CD4-positive, alpha-beta T cell (primary cell): ENCODE measurements at regions not wholly inside any gene's neighbourhood (a gene's known extent, or its start where the extent isn't known, plus 50 kb on each side); places are given as distances from the start of the nearest gene placed in this dataset.

Experiments
- ATAC-seq: fragments of 200-7000 bp; cut with Tn5 transposase; one replicate; pipeline ENCODE4 v1.10.0; 2022; ENCODE audit warnings: mild to moderate bottlenecking; ENCODE audit not compliant: poor library complexity
- CTCF ChIA-PET: fragments of 350-600 bp; sonication (Branson Sonifier 250); formaldehyde crosslinking; loops from one replicate; lab custom pipeline; 2021; ENCODE audit warnings: antibody characterized with exemption, inconsistent platforms; lab: Charles Lee
- POLR2A ChIA-PET: fragments of 350-600 bp; sonication (Branson Sonifier 250); formaldehyde crosslinking; loops from one replicate; lab custom pipeline; 2021; ENCODE audit warnings: antibody characterized with exemption, inconsistent platforms; lab: Charles Lee
- DNase-seq, 14 experiments: peaks; one replicate each; pipeline ENCODE4 v3.0.0-alpha.2; 2013 to 2020; ENCODE audit warnings: mixed read lengths in 2 of 14
- H3K27ac ChIP-seq, 2 donors: one replicate each; pipeline versions ENCODE4 v1.5.1 to v1.7.0; 2013; ENCODE audit warnings: low read length in 2 of 2, low read depth in 1 of 2, mild to moderate bottlenecking in 1 of 2
- H3K27me3 ChIP-seq, 2 experiments: 1 replicate in 1 of 2; 2 replicates in 1 of 2; pipeline versions ENCODE4 v1.6.1 to v1.7.0; 2013; ENCODE audit warnings: low read length in 2 of 2, control low read depth in 1 of 2, mild to moderate bottlenecking in 1 of 2, moderate library complexity in 1 of 2; ENCODE audit not compliant: insufficient read depth in 2 of 2, control insufficient read depth in 1 of 2
- H3K36me3 ChIP-seq: one replicate; pipeline ENCODE4 v1.6.1; 2013; ENCODE audit warnings: low read length, control low read depth; ENCODE audit not compliant: insufficient read depth
- H3K4me1 ChIP-seq: one replicate; pipeline ENCODE4 v1.6.1; 2013; ENCODE audit warnings: low read length, control low read depth; ENCODE audit not compliant: insufficient read depth
- H3K4me3 ChIP-seq: one replicate; pipeline ENCODE4 v1.5.1; 2013; ENCODE audit warnings: mild to moderate bottlenecking, low read length, moderate library complexity
- H3K9me3 ChIP-seq, 2 experiments: 1 replicate in 1 of 2; 2 replicates in 1 of 2; pipeline versions ENCODE4 v1.6.1 to v1.7.0; 2013; ENCODE audit warnings: low read length in 2 of 2, mild to moderate bottlenecking in 2 of 2, control low read depth in 1 of 2, moderate library complexity in 1 of 2; ENCODE audit not compliant: control insufficient read depth in 1 of 2, insufficient read depth in 1 of 2
- H3K27ac Mint-ChIP-seq: one replicate; pipeline ENCODE4 v1.8.0; 2020; ENCODE audit warnings: mixed read lengths
- H3K27me3 Mint-ChIP-seq: one replicate; pipeline ENCODE4 v1.8.0; 2021; ENCODE audit warnings: mixed read lengths
- H3K36me3 Mint-ChIP-seq: one replicate; pipeline ENCODE4 v1.8.0; 2021; ENCODE audit warnings: low read depth, mixed read lengths
- H3K4me1 Mint-ChIP-seq: one replicate; pipeline ENCODE4 v1.8.0; 2021; ENCODE audit warnings: low read depth, mixed read lengths
- H3K4me3 Mint-ChIP-seq: one replicate; pipeline ENCODE4 v1.8.0; 2020; ENCODE audit warnings: mild to moderate bottlenecking, mixed read lengths
- H3K9me3 Mint-ChIP-seq: one replicate; pipeline ENCODE4 v1.8.0; 2020; ENCODE audit warnings: mixed read lengths
- intact Hi-C, 2 experiments: fragments of 100-400 bp; cut with DNase I in 1 of 2; cut with micrococcal nuclease in 1 of 2; formaldehyde crosslinking; loops; one replicate each; pipeline versions ENCODE4 v1.15.1 to v1.9.0; 2023 to 2025; cut with DNase I, micrococcal nuclease
- TF ChIP-seq, protein P1 (sequence below): fragments of 200-600 bp; IDR thresholded peaks from one replicate; pipeline ENCODE4 v1.8.0; 2022; ENCODE audit warnings: antibody characterized with exemption, mild to moderate bottlenecking

DNA sequence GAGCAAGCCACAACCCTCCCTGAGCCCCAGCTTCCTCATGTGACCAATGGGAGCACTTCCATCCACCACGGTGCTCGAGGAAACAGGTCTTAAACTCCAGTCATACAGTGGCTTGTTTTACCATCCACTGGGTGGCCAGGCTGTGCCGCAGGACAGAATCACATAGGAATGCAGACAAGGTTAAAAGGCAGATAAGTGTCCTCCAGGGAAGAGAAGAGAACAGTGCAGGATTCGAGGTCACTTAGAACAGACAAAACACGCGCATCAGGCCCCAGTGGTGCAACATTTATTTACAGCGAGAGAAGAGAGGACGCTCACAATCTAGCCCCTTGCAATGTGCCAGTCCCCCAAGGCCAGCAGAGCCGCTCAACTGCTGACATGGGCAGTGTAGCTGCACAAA, 92.8 kb downstream of the TMEM130 start:
- TF ChIP-seq, protein P1, sequence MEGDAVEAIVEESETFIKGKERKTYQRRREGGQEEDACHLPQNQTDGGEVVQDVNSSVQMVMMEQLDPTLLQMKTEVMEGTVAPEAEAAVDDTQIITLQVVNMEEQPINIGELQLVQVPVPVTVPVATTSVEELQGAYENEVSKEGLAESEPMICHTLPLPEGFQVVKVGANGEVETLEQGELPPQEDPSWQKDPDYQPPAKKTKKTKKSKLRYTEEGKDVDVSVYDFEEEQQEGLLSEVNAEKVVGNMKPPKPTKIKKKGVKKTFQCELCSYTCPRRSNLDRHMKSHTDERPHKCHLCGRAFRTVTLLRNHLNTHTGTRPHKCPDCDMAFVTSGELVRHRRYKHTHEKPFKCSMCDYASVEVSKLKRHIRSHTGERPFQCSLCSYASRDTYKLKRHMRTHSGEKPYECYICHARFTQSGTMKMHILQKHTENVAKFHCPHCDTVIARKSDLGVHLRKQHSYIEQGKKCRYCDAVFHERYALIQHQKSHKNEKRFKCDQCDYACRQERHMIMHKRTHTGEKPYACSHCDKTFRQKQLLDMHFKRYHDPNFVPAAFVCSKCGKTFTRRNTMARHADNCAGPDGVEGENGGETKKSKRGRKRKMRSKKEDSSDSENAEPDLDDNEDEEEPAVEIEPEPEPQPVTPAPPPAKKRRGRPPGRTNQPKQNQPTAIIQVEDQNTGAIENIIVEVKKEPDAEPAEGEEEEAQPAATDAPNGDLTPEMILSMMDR = no peak
- Mint-ChIP-seq H3K36me3 (no peaks in the 10 kb centered on the region), H3K4me1 (no peaks in the 10 kb centered on the region), H3K27me3 (peaks cover 3% of the 10 kb centered on the region), H3K4me3 (no peak overlapping the region), H3K9me3 (no peaks in the 10 kb centered on the region), H3K27ac (no peak overlapping the region)
- Histone ChIP-seq H3K4me1 (no peaks in the 10 kb centered on the region), H3K27me3 (peaks cover 0 to 6% of the 10 kb centered on the region in 2 experiments), H3K9me3 (peaks cover 0 to 3% of the 10 kb centered on the region in 2 experiments), H3K36me3 (no peaks in the 10 kb centered on the region), H3K4me3 (no peak overlapping the region), H3K27ac (no peak overlapping the region)
- DNase-seq = no peak
- POLR2A ChIA-PET = no interaction called here
- intact Hi-C loops = no loop called here
- ATAC-seq = no peak
- CTCF ChIA-PET = no interaction called here

GRCh38 chr7:98778421-98778820, 91.4 kb downstream of the TMEM130 start:
- Mint-ChIP-seq H3K4me1 (no peaks in the 10 kb centered on the region), H3K9me3 (no peaks in the 10 kb centered on the region), H3K27ac (no peak overlapping the region), H3K4me3 (no peak overlapping the region), H3K36me3 (no peaks in the 10 kb centered on the region), H3K27me3 (peaks cover 1% of the 10 kb centered on the region)
- peaks cover 0 to 6% of the 10 kb centered on the region in 2 experiments for H3K27me3 ChIP-seq
- POLR2A ChIA-PET = no interaction called here
- H3K9me3 ChIP-seq = peaks cover 0 to 3% of the 10 kb centered on the region in 2 experiments
- no peak overlapping the region for H3K27ac ChIP-seq
- intact Hi-C loops = no loop called here
- CTCF ChIA-PET = no interaction called here
- H3K36me3 ChIP-seq = no peaks in the 10 kb centered on the region
- DNase-seq = no peak
- no peak overlapping the region for H3K4me3 ChIP-seq
- ATAC-seq = no peak
- TF ChIP-seq, protein P1 = no peak
- no peaks in the 10 kb centered on the region for H3K4me1 ChIP-seq

DNA sequence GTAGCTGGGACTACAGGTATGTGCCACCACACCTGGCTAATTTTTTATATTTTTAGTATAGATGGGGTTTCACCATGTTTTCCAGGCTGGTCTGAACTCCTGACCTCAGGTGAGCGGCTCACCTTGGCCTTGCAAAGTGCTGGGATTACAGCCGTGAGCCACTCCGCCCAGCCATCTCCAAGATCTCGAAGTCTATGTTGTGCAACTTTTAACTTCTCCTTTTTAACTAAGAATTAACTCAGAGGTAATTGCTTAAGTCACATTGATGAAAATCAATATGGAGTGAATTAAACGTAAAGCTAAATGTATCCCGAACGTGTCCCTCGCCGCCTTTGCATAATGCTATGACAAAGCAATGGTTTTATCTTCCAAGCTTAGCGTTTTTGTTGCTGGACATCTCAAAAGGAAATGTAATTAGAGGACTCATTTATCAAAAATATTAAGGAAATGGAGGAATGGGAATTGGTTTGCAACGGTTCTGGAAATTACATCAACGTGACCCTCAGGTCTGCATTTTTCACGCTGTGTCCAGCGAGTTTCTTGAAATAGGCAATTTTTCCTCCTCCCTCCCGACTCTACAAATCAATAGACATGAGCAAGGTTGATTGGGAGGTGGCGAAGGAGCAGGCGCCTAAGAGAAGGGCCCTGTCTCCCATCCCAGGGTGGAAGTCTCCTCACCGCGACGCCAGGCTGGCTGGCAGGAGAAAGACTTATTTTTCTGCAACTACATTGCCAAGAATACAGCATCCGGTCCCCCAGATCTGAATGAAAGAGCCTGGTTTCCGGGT, 89.8 kb downstream of the TMEM130 start:
- no peaks in the 10 kb centered on the region for H3K36me3 ChIP-seq
- peaks cover 0 to 3% of the 10 kb centered on the region in 2 experiments for H3K27me3 ChIP-seq
- Mint-ChIP-seq H3K9me3 (no peaks in the 10 kb centered on the region), H3K4me3 (no peak overlapping the region), H3K27ac (no peak overlapping the region), H3K36me3 (no peaks in the 10 kb centered on the region), H3K4me1 (no peaks in the 10 kb centered on the region), H3K27me3 (peaks cover 11% of the 10 kb centered on the region)
- TF ChIP-seq, protein P1 = no peak
- H3K27ac ChIP-seq = no peak overlapping the region
- DNase-seq (no peak), ATAC-seq (no peak)
- ChIA-PET POLR2A (no interaction called here), CTCF (no interaction called here)
- H3K4me3 ChIP-seq = no peak overlapping the region
- no peaks in the 10 kb centered on the region for H3K4me1 ChIP-seq
- H3K9me3 ChIP-seq = peaks cover 0 to 3% of the 10 kb centered on the region in 2 experiments
- intact Hi-C loops = no loop called here
